AG10803 (cell line): ENCODE measurements at regions not wholly inside any gene's neighbourhood (a gene's known extent, or its start where the extent isn't known, plus 50 kb on each side); places are given as distances from the start of the nearest gene placed in this dataset.

Source experiments
- DNase-seq: peaks from one replicate; pipeline ENCODE4 v3.0.0; 2010; ENCODE audit warnings: low read depth
- H3K4me3 ChIP-seq: 2 replicates; pipeline ENCODE4 v1.5.1; 2011; ENCODE audit warnings: mild to moderate bottlenecking, low read length, control low read depth
- TF ChIP-seq, protein P1 (sequence below): conservative IDR thresholded peaks from 2 replicates; pipeline ENCODE4 v1.5.1; 2011; ENCODE audit warnings: mild to moderate bottlenecking, low read length, control low read depth, inconsistent platforms

DNA sequence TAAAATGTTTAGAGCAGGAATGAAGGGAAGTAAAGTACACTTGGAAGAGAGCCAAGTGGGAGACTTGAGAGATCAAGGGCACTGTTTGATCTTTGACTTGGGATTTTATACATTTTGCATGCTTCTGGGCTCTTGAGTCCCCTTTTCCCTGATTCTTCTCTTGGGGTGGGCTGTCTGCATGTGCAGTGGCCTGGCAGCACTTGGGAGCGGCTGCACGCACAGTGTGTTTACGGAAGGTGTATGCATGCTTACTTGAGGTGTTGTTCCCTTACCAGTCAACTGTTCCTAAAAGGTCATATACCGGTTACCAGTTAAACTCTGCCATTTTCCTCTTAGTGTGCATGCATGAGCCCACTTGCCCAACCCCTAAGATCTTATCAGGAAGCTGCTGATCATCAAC, 377.7 kb downstream of the CYLC2 start:
- no peak overlapping the region for H3K4me3 ChIP-seq
- TF ChIP-seq, protein P1, sequence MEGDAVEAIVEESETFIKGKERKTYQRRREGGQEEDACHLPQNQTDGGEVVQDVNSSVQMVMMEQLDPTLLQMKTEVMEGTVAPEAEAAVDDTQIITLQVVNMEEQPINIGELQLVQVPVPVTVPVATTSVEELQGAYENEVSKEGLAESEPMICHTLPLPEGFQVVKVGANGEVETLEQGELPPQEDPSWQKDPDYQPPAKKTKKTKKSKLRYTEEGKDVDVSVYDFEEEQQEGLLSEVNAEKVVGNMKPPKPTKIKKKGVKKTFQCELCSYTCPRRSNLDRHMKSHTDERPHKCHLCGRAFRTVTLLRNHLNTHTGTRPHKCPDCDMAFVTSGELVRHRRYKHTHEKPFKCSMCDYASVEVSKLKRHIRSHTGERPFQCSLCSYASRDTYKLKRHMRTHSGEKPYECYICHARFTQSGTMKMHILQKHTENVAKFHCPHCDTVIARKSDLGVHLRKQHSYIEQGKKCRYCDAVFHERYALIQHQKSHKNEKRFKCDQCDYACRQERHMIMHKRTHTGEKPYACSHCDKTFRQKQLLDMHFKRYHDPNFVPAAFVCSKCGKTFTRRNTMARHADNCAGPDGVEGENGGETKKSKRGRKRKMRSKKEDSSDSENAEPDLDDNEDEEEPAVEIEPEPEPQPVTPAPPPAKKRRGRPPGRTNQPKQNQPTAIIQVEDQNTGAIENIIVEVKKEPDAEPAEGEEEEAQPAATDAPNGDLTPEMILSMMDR, result no peak
- no peak for DNase-seq

DNA sequence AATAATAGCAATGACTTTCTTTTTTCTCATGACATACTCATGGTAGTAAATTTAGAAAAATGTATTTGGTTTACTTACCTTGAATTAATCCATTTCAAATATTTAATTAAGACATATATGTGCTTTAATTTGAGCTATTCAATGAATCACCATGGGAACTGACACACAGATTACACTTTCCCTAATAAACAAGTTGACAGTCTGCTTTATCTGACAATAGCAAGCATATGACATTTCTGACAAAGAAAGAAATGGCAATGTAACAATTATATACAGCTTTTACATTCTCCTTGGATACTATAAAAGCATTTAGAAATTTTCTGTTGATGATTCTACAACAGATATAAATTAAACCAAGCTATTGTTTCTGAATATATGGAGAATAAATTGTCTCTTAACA, 382.5 kb downstream of the CYLC2 start:
- no peak overlapping the region for H3K4me3 ChIP-seq
- DNase-seq, result no peak
- TF ChIP-seq, protein P1, result no peak

DNA sequence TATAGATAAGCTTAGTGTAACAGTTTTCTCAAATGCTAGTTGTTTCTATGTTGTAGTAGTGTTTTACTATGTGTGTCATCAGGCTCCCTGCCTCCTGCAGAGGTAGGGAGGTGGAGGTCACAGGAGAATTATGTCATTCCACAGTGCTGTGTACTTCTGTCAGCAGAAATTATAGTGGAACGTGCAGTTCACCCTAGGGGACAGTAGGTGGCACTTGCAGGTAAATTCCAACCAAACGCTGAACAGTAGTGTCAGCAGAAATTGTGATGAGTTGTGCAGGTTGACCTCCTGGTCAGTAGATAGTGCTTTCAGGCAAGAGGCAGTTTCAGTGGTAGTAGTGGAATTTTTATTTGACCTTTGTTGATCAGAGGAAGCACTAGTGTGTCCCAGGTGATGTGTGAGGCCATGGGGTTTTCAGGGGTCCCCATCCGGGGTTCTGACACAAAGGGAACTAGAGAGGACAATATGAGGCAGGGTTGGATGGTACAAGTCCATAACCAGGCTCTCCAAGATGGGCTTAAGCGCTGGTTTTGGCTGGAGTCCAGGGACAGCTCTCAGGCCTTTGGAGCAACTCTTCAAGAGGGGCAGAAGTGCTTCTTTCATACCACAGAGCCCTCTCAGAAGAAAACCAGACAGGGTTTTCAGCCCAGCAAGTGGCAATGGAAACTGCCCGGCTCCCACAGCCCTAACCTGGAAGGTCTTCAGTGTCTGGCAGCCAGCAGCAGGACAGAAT, 402.9 kb downstream of the CYLC2 start:
- TF ChIP-seq, protein P1, result no peak; the same call in 1 of the 2 replicates
- no peak overlapping the region for H3K4me3 ChIP-seq
- DNase-seq, result no peak

DNA sequence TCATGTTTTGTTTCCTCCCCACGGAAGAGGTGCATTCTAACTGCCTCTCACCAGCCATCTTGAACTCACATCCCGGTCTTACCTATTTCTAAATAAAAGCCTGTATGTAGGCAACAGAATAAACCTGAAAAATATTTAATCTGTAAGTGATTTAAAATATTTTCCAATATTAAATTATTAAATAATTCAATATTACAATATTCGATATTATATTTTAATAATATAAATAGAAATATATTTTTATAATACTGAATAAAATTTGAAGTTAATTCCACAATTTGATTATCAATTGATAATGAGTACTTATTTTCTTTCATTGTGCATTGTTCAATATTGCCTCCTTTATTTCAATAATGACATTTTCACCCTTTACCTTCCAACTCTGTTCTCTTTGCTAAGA, 404.4 kb downstream of the CYLC2 start:
- TF ChIP-seq, protein P1, result no peak
- DNase-seq, result no peak

DNA sequence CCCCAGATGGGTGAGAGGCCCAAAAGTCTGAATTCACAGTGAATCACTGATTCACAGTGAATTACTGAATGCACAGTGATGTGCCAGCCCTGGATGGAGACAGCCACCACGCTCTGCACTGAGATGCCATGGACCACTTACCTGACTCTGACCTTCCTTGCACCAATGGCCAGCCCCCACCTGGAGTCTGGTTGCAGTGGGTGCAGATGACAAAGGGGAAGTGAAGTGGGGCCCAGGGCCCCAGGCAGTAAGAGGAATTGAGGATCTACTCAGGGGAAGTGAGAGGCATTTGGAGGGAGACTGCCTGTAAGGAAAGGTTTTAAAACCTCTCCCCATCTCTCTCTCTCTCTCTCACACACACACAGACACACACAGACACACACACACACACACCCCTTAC, 412.1 kb downstream of the CYLC2 start:
- TF ChIP-seq, protein P1, result no peak
- no peak overlapping the region for H3K4me3 ChIP-seq
- DNase-seq, result no peak

More for the DNA sequence above, 404.4 kb downstream of the CYLC2 start:
- H3K4me3 ChIP-seq, result no peak overlapping the region

DNA sequence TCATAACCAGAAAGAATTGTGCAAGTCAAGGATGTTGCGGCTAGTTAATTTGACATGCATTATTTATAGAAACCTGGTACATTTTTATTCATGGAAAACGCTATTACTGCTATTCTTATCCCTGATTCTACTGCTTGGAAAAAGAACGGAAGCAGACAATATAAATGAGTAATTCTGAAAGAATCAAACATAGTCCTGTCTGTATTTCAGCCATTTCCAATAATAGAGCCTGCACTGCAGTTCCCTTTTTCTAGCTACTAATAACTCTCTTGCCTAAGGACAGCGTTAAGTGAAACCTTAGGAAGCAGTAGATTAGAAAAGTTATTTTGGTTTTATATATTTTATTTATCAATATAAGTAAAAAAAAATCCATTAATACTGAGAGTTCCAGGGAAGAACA, 414.9 kb downstream of the CYLC2 start:
- H3K4me3 ChIP-seq, result no peak overlapping the region
- no peak for DNase-seq
- TF ChIP-seq, protein P1, result no peak

DNA sequence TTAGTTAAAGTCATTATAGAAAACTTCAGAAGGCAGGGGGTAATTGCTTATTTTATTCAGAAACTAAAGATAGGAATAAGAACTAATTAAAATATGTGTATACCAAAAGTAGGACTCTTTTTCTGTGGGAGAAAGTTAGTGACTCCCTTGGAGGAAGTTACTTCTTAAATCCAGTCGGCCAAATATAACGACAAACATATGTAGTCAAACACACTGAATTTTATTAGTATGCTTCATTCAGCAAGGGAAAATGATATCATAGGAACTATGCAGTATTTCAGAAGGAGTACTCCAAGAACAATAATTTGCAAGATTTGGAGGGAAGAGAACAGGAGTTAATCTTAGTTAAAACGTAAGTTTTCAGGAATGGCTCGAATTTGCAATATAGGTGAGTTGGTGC, 432.6 kb downstream of the CYLC2 start:
- no peak for DNase-seq
- TF ChIP-seq, protein P1, result no peak
- no peak overlapping the region for H3K4me3 ChIP-seq
